ENCODE measurements at regions not wholly inside any gene's neighbourhood (a gene's known extent, or its start where the extent isn't known, plus 50 kb on each side); places are given as distances from the start of the nearest gene placed in this dataset.

GRCh38 chr11:19659529-19659928, 53.1 kb upstream of the NAV2 start:
- no peak for TF ChIP-seq CTCF (IDR thresholded peaks at IDR 0.05; ENCODE audit: low read depth, low read length)
- TF ChIP-seq MAX (IDR thresholded peaks at IDR 0.05; ENCODE audit: low read depth, low read length), result no peak
- TF ChIP-seq POLR2A (IDR thresholded peaks at IDR 0.05; ENCODE audit: extremely low read depth, insufficient read length), result no peak

All from NB4 (cell line).